ENCODE measurements at regions not wholly inside any gene's neighbourhood (a gene's known extent, or its start where the extent isn't known, plus 50 kb on each side); places are given as distances from the start of the nearest gene placed in this dataset.

- H3K9me3 ChIP-seq = no peaks in the 10 kb centered on the region
- no peaks in the 10 kb centered on the region for H3K36me3 ChIP-seq
- H3K27me3 ChIP-seq (replicated peaks in 1 of 7) = no peaks in the 10 kb centered on the region
- TF ChIP-seq POLR2A (IDR thresholded peaks at IDR 0.05) (no peak), POLR2AphosphoS5 (IDR thresholded peaks at IDR 0.05) (no peak), CTCF (IDR thresholded peaks at IDR 0.05 in 8 of 11, conservative IDR thresholded peaks at IDR 0.05 in 3 of 11) (no peak)
- intact Hi-C loops (cut with DNase I; ENCODE audit: low total_unique reads) = no loop called here
- no peak overlapping the region for H3K27ac ChIP-seq
- H3K4me3 ChIP-seq = no peak overlapping the region
- DNase-seq = no peak
- no peaks in the 10 kb centered on the region for H3K4me1 ChIP-seq
- WGBS, 5 donors = 90 to 96% (median 95%) methylated on average over 5 of the region's 5 CpGs
These were observed 362.9 kb upstream of the ZNF32 start for GRCh38 chr10:44011603-44011981.

- no peak for TF ChIP-seq POLR2A (IDR thresholded peaks at IDR 0.05)
- no peak for TF ChIP-seq CTCF (IDR thresholded peaks at IDR 0.05 in 8 of 11, conservative IDR thresholded peaks at IDR 0.05 in 3 of 11)
- no peak for TF ChIP-seq POLR2AphosphoS5 (IDR thresholded peaks at IDR 0.05)
- no peak for DNase-seq
- no peaks in the 10 kb centered on the region for H3K9me3 ChIP-seq
- WGBS, 5 donors = 27 to 64% (median 41%) methylated on average over 2 of the region's 2 CpGs
- H3K4me1 ChIP-seq = no peaks in the 10 kb centered on the region
- no peaks in the 10 kb centered on the region for H3K36me3 ChIP-seq
- intact Hi-C loops (cut with DNase I; ENCODE audit: low total_unique reads) = no loop called here
- no peaks in the 10 kb centered on the region for H3K27me3 ChIP-seq (replicated peaks in 1 of 7)
- no peak overlapping the region for H3K27ac ChIP-seq
- no peak overlapping the region for H3K4me3 ChIP-seq
These were observed 362.4 kb upstream of the ZNF32 start for GRCh38 chr10:44010873-44011602.

- intact Hi-C loops (cut with DNase I; ENCODE audit: low total_unique reads) = no loop called here
- Histone ChIP-seq H3K4me1 (peaks cover 0 to 2% (median 0%) of the 10 kb centered on the region in 6 donors), H3K9me3 (no peaks in the 10 kb centered on the region), H3K36me3 (no peaks in the 10 kb centered on the region), H3K27ac (no peak overlapping the region), H3K4me3 (no peak overlapping the region), H3K27me3 (replicated peaks in 1 of 7) (no peaks in the 10 kb centered on the region)
- 83 to 94% (median 85%) methylated on average over 8 of the region's 8 CpGs for WGBS, 5 donors
- no peak for TF ChIP-seq POLR2AphosphoS5 (IDR thresholded peaks at IDR 0.05)
- no peak for TF ChIP-seq POLR2A (IDR thresholded peaks at IDR 0.05)
- no peak for TF ChIP-seq CTCF (IDR thresholded peaks at IDR 0.05 in 8 of 11, conservative IDR thresholded peaks at IDR 0.05 in 3 of 11)
- no peak for DNase-seq
These were observed 361.4 kb upstream of the ZNF32 start for GRCh38 chr10:44009891-44010632.
